ENCODE measurements at regions not wholly inside any gene's neighbourhood (a gene's known extent, or its start where the extent isn't known, plus 50 kb on each side); places are given as distances from the start of the nearest gene placed in this dataset.

- Histone ChIP-seq H2AK5ac (ENCODE audit: low read length, severe bottlenecking) (no peak overlapping the region), H3K4me1 (ENCODE audit: control insufficient read depth, insufficient read depth, low read depth, low read length) (no peaks in the 10 kb centered on the region), H3K9me3 (ENCODE audit: control insufficient read depth, low read length) (peaks cover 4% of the 10 kb centered on the region), H2BK5ac (ENCODE audit: low read depth, low read length, poor library complexity, severe bottlenecking) (no peak overlapping the region), H3K27ac (ENCODE audit: low read length, poor library complexity, severe bottlenecking) (no peak overlapping the region), H3K27me3 (ENCODE audit: control insufficient read depth in 1 of 2, insufficient read depth in 1 of 2, low read length in 2 of 2) (no peaks in the 10 kb centered on the region), H2BK12ac (ENCODE audit: low read length in 2 of 2) (no peak overlapping the region), H3K4ac (ENCODE audit: low read depth in 1 of 2, low read length in 2 of 2) (no peak overlapping the region), H3K18ac (ENCODE audit: low read depth in 1 of 2, low read length in 2 of 2) (no peak overlapping the region), H3K4me3 (ENCODE audit: insufficient read depth in 1 of 2, low read depth in 1 of 2, low read length in 2 of 2) (no peak overlapping the region), H3K14ac (ENCODE audit: low read length in 2 of 2) (no peak overlapping the region), H2BK15ac (ENCODE audit: low read depth, poor library complexity, severe bottlenecking) (no peak overlapping the region), H4K8ac (ENCODE audit: low read length) (no peak overlapping the region), H3K9ac (ENCODE audit: low read length) (no peak overlapping the region), H3K4me2 (ENCODE audit: low read length, poor library complexity, severe bottlenecking) (no peak overlapping the region), H3K36me3 (ENCODE audit: control insufficient read depth in 1 of 2, insufficient read depth in 2 of 2, low read depth in 1 of 2, low read length in 2 of 2) (no peaks in the 10 kb centered on the region), H3K79me1 (replicated peaks; ENCODE audit: low read length, poor library complexity, severe bottlenecking) (no peaks in the 10 kb centered on the region), H2BK120ac (ENCODE audit: low read depth, low read length) (no peak overlapping the region), H4K91ac (ENCODE audit: low read length) (no peak overlapping the region), H2AFZ (ENCODE audit: low read depth, low read length) (no peak overlapping the region), H3K23ac (ENCODE audit: low read length in 2 of 2) (no peak overlapping the region)
- WGBS: 93% methylated on average over 2 of the region's 2 CpGs
- no peak for DNase-seq
These were observed 270.5 kb downstream of the MBNL1 start for GRCh38 chr3:152539191-152539764.

GRCh38 chr3:152540120-152540519 lies 271.4 kb downstream of the MBNL1 start:
- H3K4ac ChIP-seq (ENCODE audit: low read depth in 1 of 2, low read length in 2 of 2): no peak overlapping the region
- H3K36me3 ChIP-seq (ENCODE audit: control insufficient read depth in 1 of 2, insufficient read depth in 2 of 2, low read depth in 1 of 2, low read length in 2 of 2): no peaks in the 10 kb centered on the region
- no peak overlapping the region for H3K4me3 ChIP-seq (ENCODE audit: insufficient read depth in 1 of 2, low read depth in 1 of 2, low read length in 2 of 2)
- H3K9me3 ChIP-seq (ENCODE audit: control insufficient read depth, low read length): no peaks in the 10 kb centered on the region
- no peak overlapping the region for H2BK15ac ChIP-seq (ENCODE audit: low read depth, poor library complexity, severe bottlenecking)
- H4K91ac ChIP-seq (ENCODE audit: low read length): no peak overlapping the region
- no peak overlapping the region for H3K23ac ChIP-seq (ENCODE audit: low read length in 2 of 2)
- no peak overlapping the region for H4K8ac ChIP-seq (ENCODE audit: low read length)
- H3K27ac ChIP-seq (ENCODE audit: low read length, poor library complexity, severe bottlenecking): no peak overlapping the region
- no peak overlapping the region for H3K18ac ChIP-seq (ENCODE audit: low read depth in 1 of 2, low read length in 2 of 2)
- H2BK12ac ChIP-seq (ENCODE audit: low read length in 2 of 2): no peak overlapping the region
- no peak overlapping the region for H3K14ac ChIP-seq (ENCODE audit: low read length in 2 of 2)
- H3K79me1 ChIP-seq (replicated peaks; ENCODE audit: low read length, poor library complexity, severe bottlenecking): no peaks in the 10 kb centered on the region
- H2AFZ ChIP-seq (ENCODE audit: low read depth, low read length): no peak overlapping the region
- no peak overlapping the region for H3K4me2 ChIP-seq (ENCODE audit: low read length, poor library complexity, severe bottlenecking)
- H3K27me3 ChIP-seq (ENCODE audit: control insufficient read depth in 1 of 2, insufficient read depth in 1 of 2, low read length in 2 of 2): no peaks in the 10 kb centered on the region
- no peak for DNase-seq
- H3K4me1 ChIP-seq (ENCODE audit: control insufficient read depth, insufficient read depth, low read depth, low read length): no peaks in the 10 kb centered on the region
- H2AK5ac ChIP-seq (ENCODE audit: low read length, severe bottlenecking): no peak overlapping the region
- H2BK120ac ChIP-seq (ENCODE audit: low read depth, low read length): no peak overlapping the region
- no peak overlapping the region for H2BK5ac ChIP-seq (ENCODE audit: low read depth, low read length, poor library complexity, severe bottlenecking)
- no peak overlapping the region for H3K9ac ChIP-seq (ENCODE audit: low read length)

- no CpG with 5 or more reads among the region's 1 CpG for WGBS
- H3K4me2 ChIP-seq (ENCODE audit: low read length, poor library complexity, severe bottlenecking): no peak overlapping the region
- no peak overlapping the region for H2BK5ac ChIP-seq (ENCODE audit: low read depth, low read length, poor library complexity, severe bottlenecking)
- no peak overlapping the region for H2AFZ ChIP-seq (ENCODE audit: low read depth, low read length)
- no peak for DNase-seq
- no peaks in the 10 kb centered on the region for H3K36me3 ChIP-seq (ENCODE audit: control insufficient read depth in 1 of 2, insufficient read depth in 2 of 2, low read depth in 1 of 2, low read length in 2 of 2)
- no peak overlapping the region for H3K23ac ChIP-seq (ENCODE audit: low read length in 2 of 2)
- H3K4ac ChIP-seq (ENCODE audit: low read depth in 1 of 2, low read length in 2 of 2): no peak overlapping the region
- no peaks in the 10 kb centered on the region for H3K79me1 ChIP-seq (replicated peaks; ENCODE audit: low read length, poor library complexity, severe bottlenecking)
- no peaks in the 10 kb centered on the region for H3K27me3 ChIP-seq (ENCODE audit: control insufficient read depth in 1 of 2, insufficient read depth in 1 of 2, low read length in 2 of 2)
- H3K4me3 ChIP-seq (ENCODE audit: insufficient read depth in 1 of 2, low read depth in 1 of 2, low read length in 2 of 2): no peak overlapping the region
- H2BK12ac ChIP-seq (ENCODE audit: low read length in 2 of 2): no peak overlapping the region
- no peak overlapping the region for H4K91ac ChIP-seq (ENCODE audit: low read length)
- no peak overlapping the region for H4K8ac ChIP-seq (ENCODE audit: low read length)
- H2BK120ac ChIP-seq (ENCODE audit: low read depth, low read length): no peak overlapping the region
- H2BK15ac ChIP-seq (ENCODE audit: low read depth, poor library complexity, severe bottlenecking): no peak overlapping the region
- no peak overlapping the region for H3K18ac ChIP-seq (ENCODE audit: low read depth in 1 of 2, low read length in 2 of 2)
- no peaks in the 10 kb centered on the region for H3K9me3 ChIP-seq (ENCODE audit: control insufficient read depth, low read length)
- H3K14ac ChIP-seq (ENCODE audit: low read length in 2 of 2): no peak overlapping the region
- H3K4me1 ChIP-seq (ENCODE audit: control insufficient read depth, insufficient read depth, low read depth, low read length): no peaks in the 10 kb centered on the region
- H3K27ac ChIP-seq (ENCODE audit: low read length, poor library complexity, severe bottlenecking): no peak overlapping the region
- no peak overlapping the region for H3K9ac ChIP-seq (ENCODE audit: low read length)
- no peak overlapping the region for H2AK5ac ChIP-seq (ENCODE audit: low read length, severe bottlenecking)
These were observed 278.4 kb downstream of the MBNL1 start for GRCh38 chr3:152547153-152547552.

- H3K4me3 ChIP-seq (ENCODE audit: insufficient read depth in 1 of 2, low read depth in 1 of 2, low read length in 2 of 2): no peak overlapping the region
- H3K9ac ChIP-seq (ENCODE audit: low read length): no peak overlapping the region
These were observed 280.5 kb downstream of the MBNL1 start for GRCh38 chr3:152549263-152549662.

More at GRCh38 chr3:152549263-152549662, 280.5 kb downstream of the MBNL1 start:
- H4K91ac ChIP-seq (ENCODE audit: low read length): no peak overlapping the region
- H2AFZ ChIP-seq (ENCODE audit: low read depth, low read length): no peak overlapping the region
- no peak for DNase-seq
- H4K8ac ChIP-seq (ENCODE audit: low read length): no peak overlapping the region
- H3K4me2 ChIP-seq (ENCODE audit: low read length, poor library complexity, severe bottlenecking): no peak overlapping the region
- H3K27me3 ChIP-seq (ENCODE audit: control insufficient read depth in 1 of 2, insufficient read depth in 1 of 2, low read length in 2 of 2): no peaks in the 10 kb centered on the region
- H2BK15ac ChIP-seq (ENCODE audit: low read depth, poor library complexity, severe bottlenecking): no peak overlapping the region
- no peak overlapping the region for H2BK120ac ChIP-seq (ENCODE audit: low read depth, low read length)
- no peak overlapping the region for H3K18ac ChIP-seq (ENCODE audit: low read depth in 1 of 2, low read length in 2 of 2)
- no peaks in the 10 kb centered on the region for H3K4me1 ChIP-seq (ENCODE audit: control insufficient read depth, insufficient read depth, low read depth, low read length)
- H3K36me3 ChIP-seq (ENCODE audit: control insufficient read depth in 1 of 2, insufficient read depth in 2 of 2, low read depth in 1 of 2, low read length in 2 of 2): no peaks in the 10 kb centered on the region
- H3K79me1 ChIP-seq (replicated peaks; ENCODE audit: low read length, poor library complexity, severe bottlenecking): no peaks in the 10 kb centered on the region
- H2BK12ac ChIP-seq (ENCODE audit: low read length in 2 of 2): no peak overlapping the region
- H2BK5ac ChIP-seq (ENCODE audit: low read depth, low read length, poor library complexity, severe bottlenecking): no peak overlapping the region
- H3K14ac ChIP-seq (ENCODE audit: low read length in 2 of 2): no peak overlapping the region
- no peak overlapping the region for H3K4ac ChIP-seq (ENCODE audit: low read depth in 1 of 2, low read length in 2 of 2)
- no peaks in the 10 kb centered on the region for H3K9me3 ChIP-seq (ENCODE audit: control insufficient read depth, low read length)
- H2AK5ac ChIP-seq (ENCODE audit: low read length, severe bottlenecking): no peak overlapping the region
- H3K27ac ChIP-seq (ENCODE audit: low read length, poor library complexity, severe bottlenecking): no peak overlapping the region
- no peak overlapping the region for H3K23ac ChIP-seq (ENCODE audit: low read length in 2 of 2)
